B cell (primary cell): ENCODE measurements at regions not wholly inside any gene's neighbourhood (a gene's known extent, or its start where the extent isn't known, plus 50 kb on each side); places are given as distances from the start of the nearest gene placed in this dataset.

Source experiments
- EZH2 ChIP-seq: IDR thresholded peaks from 2 replicates; pipeline ENCODE4 v1.6.1; 2012; ENCODE audit warnings: borderline replicate concordance, low read depth, mild to moderate bottlenecking, moderate library complexity, low read length; ENCODE audit not compliant: insufficient read depth, poor library complexity, severe bottlenecking
- TF ChIP-seq, protein P1 (sequence below): fragments of 200-600 bp; IDR thresholded peaks from one replicate; pipeline ENCODE4 v1.8.0; 2022; ENCODE audit warnings: antibody characterized with exemption, mild to moderate bottlenecking

DNA sequence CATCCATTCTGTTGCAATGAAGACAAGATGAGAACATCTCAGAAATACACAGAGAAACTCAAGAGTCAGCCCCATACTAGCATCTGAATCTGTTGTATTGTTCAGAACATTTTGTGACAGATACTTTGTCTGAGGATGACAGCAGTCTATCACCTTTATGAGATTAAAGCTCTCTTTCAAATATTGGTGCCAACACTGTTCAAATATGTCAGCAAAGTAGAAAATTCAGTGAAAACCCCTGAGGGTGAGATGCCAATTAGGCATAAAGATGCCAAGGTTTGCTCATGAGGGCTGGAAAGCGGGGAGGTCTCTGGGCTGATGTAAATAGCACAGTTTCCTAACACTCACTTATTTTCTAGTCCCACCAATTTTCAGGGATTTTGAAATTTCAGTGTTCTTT is 1054.2 kb upstream of the CRIM1 start:
- TF ChIP-seq, protein P1, sequence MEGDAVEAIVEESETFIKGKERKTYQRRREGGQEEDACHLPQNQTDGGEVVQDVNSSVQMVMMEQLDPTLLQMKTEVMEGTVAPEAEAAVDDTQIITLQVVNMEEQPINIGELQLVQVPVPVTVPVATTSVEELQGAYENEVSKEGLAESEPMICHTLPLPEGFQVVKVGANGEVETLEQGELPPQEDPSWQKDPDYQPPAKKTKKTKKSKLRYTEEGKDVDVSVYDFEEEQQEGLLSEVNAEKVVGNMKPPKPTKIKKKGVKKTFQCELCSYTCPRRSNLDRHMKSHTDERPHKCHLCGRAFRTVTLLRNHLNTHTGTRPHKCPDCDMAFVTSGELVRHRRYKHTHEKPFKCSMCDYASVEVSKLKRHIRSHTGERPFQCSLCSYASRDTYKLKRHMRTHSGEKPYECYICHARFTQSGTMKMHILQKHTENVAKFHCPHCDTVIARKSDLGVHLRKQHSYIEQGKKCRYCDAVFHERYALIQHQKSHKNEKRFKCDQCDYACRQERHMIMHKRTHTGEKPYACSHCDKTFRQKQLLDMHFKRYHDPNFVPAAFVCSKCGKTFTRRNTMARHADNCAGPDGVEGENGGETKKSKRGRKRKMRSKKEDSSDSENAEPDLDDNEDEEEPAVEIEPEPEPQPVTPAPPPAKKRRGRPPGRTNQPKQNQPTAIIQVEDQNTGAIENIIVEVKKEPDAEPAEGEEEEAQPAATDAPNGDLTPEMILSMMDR: no peak
- TF ChIP-seq EZH2: no peak
